PC-9 (cell line): ENCODE measurements at regions not wholly inside any gene's neighbourhood (a gene's known extent, or its start where the extent isn't known, plus 50 kb on each side); places are given as distances from the start of the nearest gene placed in this dataset.

Source experiments
- EZH2 ChIP-seq: fragments of 200-600 bp; sonication (generic); IDR thresholded peaks from 2 replicates; pipeline ENCODE4 v1.8.0; 2017; ENCODE audit warnings: antibody characterized with exemption, low read depth
- TF ChIP-seq, protein P1 (sequence below): fragments of 200-600 bp; sonication (generic); conservative IDR thresholded peaks from 2 replicates; pipeline ENCODE4 v1.6.1; 2017; ENCODE audit warnings: mixed run types, antibody characterized with exemption, mild to moderate bottlenecking, moderate library complexity

GRCh38 chr4:123096038-123096437, 173.6 kb upstream of the NUDT6 start:
- TF ChIP-seq, protein P1, sequence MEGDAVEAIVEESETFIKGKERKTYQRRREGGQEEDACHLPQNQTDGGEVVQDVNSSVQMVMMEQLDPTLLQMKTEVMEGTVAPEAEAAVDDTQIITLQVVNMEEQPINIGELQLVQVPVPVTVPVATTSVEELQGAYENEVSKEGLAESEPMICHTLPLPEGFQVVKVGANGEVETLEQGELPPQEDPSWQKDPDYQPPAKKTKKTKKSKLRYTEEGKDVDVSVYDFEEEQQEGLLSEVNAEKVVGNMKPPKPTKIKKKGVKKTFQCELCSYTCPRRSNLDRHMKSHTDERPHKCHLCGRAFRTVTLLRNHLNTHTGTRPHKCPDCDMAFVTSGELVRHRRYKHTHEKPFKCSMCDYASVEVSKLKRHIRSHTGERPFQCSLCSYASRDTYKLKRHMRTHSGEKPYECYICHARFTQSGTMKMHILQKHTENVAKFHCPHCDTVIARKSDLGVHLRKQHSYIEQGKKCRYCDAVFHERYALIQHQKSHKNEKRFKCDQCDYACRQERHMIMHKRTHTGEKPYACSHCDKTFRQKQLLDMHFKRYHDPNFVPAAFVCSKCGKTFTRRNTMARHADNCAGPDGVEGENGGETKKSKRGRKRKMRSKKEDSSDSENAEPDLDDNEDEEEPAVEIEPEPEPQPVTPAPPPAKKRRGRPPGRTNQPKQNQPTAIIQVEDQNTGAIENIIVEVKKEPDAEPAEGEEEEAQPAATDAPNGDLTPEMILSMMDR: no peak
- TF ChIP-seq EZH2: no peak
